ELF-1 (cell line): ENCODE measurements at regions not wholly inside any gene's neighbourhood (a gene's known extent, or its start where the extent isn't known, plus 50 kb on each side); places are given as distances from the start of the nearest gene placed in this dataset.

Experiments
- DNase-seq: peaks from one replicate; pipeline ENCODE4 v3.0.0-alpha.2; 2016; ENCODE audit warnings: low read depth, low spot score

DNA sequence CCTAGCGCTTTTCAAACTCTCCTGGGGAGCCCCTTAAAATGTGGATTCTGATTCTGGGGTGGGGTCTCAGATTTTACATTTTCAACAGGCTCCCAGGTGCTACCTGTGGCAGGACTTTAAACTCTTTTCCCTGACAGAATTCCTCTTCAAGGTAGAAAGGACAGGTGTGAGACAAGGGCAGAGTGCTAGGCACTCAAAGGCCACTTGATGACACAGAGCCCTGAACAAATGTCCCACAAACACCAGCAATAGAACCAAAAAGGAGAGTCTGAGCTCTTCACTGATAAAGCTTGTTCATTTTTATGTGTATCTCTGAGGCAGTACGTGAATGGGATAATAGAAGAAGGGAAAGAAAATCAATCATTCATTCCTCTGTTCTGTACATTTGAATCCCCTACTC lies 77.7 kb upstream of the PELI1 start:
- DNase-seq = no peak

DNA sequence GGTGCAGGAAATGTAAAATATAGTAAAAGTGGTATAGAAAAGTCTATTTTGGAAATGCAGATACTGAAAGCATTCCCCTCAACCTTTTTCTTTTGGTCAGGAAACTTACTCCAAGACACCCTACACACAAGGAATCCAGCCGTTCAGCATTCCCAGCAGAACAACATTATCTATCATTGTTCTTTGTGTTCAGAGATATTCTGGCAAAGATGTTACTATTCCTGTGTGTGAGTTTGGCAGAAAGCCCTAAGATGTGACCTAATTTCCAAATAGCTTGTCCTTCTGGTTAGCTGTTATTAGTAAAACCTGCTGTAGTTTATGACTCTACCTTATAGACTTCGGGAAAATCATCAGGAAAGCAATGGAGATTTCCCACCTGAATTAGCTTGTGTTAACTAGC lies 78.1 kb upstream of the PELI1 start:
- DNase-seq = no peak

DNA sequence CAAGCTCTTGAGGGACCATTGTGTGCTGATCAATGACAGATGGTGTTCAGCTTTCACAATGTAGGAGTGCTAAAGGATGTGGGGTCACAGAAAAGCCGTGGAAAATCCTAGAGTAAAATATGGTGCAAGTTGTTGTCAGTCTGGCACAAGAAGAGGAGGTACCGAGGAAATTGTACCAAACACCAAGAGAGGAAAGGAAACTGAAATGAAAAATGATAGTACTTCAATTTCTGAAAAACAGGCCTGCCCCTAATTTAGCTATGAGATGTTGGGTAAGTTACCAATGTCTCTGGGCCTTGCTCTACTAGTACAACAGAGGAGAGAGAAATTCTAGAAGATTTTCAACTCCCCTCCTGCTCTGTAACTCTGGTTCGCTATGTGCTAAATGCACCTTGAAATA lies 78.8 kb upstream of the PELI1 start:
- no peak for DNase-seq

DNA sequence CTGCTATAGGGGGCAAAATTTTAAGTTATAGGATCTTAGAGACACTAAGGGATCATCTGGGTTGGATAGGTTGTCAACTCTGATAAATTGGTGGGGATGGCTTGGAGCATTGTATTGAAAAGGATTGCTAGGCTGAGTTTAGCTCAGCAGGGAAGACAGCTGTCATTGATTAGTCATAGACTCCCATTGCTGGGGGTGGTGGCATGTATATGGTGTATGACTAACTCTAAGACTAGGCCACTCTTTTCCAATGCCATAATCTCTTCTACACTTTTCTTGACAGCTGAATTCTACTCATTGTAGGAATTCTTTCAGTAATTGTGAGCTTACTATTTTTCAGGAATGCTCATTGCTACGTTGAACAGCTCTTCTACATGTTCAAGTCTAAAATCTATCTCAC lies 81.3 kb upstream of the PELI1 start:
- DNase-seq = no peak

DNA sequence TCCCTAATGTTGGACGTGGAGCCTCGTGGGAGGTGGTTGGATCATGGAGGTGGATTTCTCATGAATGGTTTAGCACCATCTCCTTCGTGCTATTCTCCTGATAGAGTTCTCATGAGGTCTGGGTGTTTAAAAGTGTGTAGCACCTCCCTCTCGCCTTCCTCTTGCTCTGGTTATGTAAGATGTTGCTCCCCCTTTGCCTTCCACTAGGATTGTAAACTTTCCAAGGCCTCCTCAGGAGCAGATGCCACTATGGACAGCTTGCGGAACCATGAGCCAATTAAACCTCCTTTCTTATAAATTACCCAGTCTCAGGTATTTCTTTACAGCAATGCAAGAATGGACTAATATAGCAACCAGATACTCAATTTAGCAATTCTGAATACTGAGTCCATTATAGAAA lies 82.4 kb upstream of the PELI1 start:
- DNase-seq = no peak

DNA sequence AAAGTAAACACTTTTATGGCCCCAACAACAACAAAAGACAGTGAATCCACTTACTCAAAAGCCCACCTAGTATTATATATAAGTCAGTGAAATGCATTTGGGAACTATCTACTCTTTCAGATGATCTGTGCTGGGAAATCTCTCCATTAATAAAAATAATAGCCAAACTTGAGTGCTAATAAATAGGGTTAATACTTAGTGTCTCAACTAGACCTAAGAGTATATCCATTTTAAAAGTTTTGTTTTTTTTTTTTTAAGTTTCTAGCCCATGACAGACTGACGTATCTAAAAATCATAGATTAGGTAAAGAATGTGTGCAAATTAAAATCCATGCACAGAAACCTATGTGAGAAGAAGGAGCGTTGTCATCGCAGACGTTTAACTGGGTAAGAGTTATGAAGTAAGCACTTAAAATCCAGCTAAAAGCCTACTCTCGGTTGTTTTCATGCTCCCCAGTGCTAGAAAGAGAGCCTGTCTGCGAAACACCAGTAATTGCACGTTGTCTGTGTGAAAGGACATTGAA lies 83.4 kb upstream of the PELI1 start:
- no peak for DNase-seq

DNA sequence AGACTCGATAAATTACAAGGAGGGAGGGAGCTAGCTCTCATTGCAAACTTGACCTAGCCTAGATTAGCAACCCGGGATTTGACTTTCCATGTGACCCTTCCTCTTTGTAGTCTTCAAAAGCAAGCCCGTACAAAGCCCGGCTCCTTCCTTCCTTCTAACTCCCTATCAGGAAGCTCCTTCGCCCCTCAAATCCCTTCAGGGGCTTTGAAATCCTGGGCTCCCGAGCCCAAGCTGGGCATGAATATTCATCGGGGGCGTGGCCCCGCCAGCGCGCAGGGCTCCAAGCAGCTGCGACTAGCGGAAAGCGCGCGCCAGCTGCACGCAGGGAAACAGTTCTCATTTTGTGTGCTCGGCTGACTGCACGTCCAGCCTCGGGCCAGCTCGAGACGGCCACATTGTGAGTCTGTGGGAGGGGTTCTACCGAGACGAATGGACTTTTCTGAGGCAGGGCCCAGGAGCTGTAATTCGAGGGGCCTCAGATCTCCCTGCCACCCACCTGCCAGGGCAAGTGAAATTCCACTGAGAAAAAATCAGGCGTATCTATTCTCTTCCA lies 84.0 kb upstream of the PELI1 start:
- DNase-seq = peak; percentile 97

DNA sequence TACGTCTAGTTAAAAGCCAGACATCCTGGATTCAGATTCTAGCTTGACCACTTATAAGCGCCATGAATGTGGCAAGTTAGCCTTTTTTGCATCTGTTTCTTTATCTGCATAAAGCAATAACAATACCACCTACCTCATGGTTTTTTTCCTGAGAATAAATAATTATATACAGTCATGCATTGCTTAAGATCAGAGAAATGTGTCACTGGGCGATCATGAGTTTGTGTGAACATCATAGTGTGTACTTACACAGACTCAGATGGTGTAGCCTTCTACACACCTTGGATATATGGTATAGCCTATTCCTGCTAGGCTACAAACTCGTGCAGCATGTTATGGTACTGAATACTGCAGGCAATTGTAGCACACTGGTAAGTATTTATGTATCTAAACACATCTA lies 84.7 kb upstream of the PELI1 start:
- DNase-seq = no peak

DNA sequence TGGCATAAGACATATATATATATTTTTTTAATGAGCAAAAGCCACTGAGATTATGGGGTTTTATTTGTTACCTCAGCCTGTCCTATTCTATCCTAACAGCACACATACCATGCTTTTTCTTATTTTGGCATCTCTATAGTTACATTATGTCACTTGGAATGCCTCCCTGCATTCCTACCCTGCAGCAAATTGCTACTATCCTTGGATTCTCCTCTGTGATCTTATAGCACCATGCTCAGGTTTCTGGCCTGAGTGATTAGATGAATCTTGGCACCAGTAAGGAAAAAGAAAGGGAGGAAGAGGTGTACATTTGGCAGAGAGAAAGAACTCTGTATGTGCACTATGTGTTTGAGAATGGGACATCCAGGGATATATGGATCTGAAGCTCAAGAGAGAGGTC lies 86.3 kb upstream of the PELI1 start:
- no peak for DNase-seq

DNA sequence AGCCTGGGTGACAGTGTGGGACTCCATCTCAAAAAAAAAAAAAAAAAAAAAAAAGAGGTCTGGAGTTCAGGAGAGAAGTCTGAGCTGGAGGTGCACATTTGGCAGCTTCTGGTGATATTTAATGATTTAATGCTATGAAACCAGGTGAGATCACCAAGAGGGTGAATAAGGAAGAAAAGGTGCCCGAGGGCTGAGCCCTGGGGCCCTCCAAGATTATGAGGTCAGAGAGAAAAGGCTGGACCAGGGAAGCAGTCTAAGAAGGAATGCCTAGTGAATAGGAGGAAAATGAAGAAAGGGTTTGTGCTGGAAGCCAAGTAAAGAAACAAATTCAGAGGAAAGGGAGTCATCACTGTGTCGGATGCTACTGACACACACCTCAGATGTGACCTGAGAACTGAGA lies 88.0 kb upstream of the PELI1 start:
- no peak for DNase-seq

DNA sequence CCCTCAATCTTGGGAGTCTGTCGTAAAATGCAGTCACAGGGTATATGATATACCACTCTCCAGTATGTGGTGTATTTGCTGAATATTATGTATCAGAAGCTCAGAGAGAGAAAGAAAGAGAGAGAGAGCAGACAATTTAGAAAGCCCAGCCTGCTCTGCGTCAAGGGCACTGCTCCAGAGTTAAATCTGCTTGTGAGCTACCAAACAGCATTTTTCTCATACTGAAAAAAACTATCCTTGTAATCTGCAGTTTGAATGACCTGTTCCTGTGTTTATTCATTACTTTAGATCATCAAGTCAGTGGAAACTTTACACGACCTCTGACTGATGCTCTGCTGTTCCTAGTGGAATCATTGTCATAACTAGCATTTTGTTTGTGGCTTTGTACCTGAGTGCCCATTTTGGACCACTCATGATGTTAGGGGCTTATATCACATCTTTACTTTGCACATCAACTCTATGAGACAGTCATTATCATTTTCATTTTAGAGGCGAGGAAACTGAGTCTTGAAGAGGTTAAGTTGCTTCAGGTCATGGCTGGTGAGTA lies 89.2 kb upstream of the PELI1 start:
- DNase-seq = no peak

DNA sequence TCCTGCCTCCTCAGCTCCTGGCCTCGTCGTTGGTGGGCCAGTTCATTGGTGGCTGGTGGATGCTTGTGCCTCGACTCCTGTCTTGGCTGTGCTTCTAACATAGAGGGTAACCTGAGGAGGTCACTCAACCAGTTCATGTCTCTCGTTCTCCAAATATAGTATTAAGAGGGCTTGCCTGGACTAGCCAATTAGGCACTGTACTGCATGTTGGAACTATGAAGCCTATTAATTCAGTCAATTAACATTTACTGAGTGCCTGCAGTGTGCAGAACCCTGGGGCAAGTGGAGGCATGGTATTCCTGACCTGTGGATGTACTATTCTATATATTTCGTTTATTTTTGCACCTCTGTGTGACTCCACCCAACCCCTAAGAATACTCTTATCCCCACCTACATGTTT lies 89.9 kb upstream of the PELI1 start:
- DNase-seq = no peak

DNA sequence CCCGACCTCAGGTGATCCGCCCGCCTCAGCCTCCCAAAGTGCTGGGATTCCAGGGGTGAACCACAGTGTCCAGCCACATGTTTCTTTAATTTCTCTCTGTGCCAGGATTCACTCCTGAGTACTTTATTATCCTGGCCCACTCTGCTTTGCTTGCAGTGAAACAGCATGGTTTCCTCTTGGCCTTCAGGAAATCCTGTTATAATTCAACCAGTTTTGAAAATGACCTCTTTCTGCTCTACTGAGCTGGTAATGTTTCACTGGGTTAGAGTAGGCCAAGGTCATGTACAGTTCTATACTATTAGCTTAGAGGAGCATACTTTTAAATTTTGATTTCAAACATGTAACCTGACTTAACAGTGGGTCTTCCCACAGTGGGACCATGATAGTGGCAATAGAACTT lies 90.6 kb upstream of the PELI1 start:
- no peak for DNase-seq

DNA sequence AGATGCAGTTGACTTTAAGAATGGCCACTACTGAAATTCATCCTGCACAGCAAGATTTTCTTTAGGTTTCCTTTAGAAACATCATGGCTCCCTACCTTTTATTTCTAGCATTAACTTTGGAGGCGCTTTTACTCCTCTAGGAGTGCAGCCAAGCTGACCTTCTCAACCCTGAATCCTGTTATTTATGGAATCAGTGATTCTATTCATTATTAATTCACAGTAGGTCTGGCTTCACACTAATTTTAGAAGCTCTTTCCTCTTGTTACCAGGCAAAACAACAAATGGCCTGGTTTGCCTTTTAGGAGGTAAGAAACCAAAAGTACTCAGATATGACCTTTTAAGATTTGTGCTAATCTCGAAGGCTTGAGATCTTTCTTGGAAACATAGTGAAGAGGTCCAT lies 93.0 kb upstream of the PELI1 start:
- DNase-seq = no peak

DNA sequence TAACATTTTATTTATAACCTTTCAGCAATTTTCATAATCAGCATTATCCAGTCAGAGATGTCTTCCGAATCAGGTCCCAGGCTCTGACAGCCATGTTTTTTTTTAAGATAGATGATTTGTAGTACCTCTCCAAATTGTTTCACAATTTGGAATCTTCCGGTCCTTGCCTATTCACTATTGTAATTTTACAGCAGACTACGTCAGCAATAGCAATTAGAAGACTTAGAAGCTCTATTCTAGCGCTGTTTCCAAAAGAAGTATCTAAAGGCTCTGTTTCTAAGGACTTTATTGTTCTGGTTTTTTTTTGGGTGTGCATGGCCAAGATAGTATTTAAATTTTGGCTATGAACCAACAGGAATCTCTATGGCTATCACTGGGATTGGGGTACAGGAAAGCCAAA lies 94.6 kb upstream of the PELI1 start:
- DNase-seq = no peak

DNA sequence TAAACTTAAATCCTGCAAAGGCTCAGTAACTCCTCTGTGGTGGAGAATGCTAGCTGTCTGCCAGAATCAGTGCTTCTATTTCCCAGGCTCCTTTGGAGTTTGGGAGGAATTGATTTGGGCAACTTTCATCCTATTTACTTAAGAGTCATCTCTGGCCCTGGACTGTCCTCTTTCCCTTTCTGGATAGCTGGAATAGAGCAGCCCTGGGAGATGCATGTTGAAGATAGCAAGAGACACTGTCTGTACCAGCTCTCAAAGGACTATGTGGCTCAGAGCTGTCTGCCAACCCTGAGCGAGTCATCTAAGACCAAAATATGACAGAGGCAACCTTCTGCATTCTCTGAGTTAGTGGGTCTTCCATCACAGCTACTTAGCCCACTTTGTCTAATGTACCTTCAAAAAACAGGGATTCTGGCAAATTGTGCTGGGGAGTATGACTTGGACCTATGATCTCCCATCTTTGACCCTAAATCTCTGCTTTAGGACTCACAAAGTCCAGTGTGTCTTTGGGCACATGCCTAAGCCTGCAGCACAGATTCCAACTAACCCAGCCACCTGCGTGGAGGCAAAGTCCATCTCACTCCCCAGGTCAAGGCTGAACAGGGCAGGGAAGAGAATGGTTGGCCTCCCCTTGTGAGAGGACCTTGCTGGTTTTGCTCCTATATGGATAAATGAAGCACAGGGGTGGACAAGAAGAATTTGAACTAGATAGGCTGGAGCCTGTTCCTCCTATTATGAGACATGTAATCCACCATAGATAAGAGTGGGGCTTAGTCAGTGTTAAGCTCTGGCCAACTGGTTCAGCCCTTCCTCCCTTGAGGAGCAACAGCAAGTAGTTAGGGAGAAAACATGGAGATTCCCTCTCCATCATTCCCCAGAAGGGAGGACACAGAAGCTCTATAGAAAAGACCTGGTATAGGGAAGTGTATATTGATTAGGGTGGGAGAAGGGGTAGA lies 99.1 kb upstream of the PELI1 start:
- no peak for DNase-seq

DNA sequence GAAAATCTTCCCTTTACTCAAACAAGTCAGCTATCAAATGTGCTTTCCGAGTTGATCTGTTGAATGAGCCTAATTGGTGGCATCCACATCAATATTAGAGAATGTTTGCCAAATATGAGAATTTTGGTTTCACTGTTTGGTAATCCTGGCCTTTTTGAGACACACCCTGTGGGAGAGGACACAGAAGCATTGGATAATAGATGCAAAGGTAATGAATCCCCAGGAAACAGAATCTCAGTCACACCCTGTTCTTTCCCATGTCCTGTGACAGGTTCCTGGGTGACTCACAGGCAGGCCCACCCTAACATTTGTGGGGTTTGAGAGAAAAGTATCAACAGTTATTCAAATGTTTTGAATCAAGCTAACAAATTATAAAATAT lies 99.8 kb upstream of the PELI1 start:
- no peak for DNase-seq

DNA sequence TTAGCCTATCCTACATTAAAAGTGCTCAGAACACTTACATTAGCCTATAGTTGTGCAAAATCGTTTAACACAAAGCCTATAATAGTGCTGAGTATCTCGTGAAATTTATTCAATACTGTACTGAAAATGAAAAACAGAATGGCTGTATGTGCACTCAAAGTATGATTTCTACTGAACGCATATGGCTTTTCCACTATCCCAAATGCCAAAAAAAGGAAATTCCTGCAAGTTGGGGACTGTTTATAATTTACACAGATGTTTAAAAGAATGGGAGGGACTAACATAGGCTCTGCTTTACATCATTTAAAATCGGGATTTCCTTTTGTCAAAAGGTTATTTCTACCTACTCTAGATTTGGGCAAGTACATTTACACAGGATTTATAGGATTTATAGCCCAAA lies 101.4 kb upstream of the PELI1 start:
- no peak for DNase-seq

DNA sequence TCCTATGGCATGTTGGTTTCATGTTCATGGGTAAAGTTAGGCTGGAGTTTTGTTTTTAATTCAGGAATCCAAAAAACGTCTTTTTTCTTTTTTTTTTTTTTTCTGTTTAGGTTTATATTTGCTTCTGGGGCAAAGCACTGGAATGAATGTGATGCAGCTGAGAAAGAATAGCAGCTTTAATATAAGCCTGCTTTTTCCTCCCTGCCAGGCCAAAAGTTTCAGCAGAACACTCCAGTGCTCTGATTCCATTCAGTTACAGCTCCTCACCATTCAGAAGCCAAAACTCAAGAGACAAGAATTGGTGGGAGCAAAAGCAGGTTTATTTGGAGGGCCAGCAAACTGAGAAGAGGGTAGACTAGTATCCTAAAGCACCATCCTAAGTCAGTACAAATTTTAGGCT lies 102.7 kb upstream of the PELI1 start:
- DNase-seq = no peak

DNA sequence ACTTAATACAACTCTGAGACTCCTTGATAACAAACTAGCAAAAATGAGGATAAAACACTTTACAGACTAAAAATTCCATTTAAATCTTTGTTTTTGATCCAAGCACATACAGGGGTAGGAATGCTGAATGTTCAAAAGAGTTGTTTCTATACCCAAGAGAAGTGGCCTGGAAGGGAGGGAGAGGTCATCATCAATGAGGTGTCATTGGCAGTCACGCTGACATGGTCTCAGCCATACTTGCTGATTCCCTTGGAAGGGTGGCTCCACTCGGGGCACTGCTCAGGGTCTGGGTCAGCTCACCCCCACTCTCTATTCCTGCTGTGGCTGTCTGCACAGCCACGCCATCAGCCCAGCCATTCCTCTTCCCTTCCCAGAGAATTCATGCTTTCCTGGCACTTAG lies 105.2 kb upstream of the PELI1 start:
- no peak for DNase-seq

DNA sequence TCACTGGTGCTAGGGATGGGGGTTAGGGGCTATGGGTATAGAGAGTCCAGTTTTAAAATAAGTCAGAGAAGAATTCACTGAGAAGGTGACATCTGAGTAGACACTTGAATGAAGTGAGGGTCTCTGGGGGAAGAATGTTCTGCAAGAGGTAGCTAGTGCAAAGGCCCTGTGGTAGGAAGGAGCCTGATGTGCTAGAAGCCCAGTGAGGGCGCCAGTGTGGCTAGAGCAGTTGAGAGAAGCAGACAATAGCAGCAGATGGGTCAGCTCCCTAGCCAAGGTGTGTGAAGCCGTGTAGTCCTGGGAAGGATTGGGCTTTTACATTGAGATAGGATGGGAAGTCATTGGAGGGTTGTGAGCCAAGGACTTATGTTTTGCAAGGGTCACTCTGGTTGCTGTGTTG lies 105.8 kb upstream of the PELI1 start:
- no peak for DNase-seq

DNA sequence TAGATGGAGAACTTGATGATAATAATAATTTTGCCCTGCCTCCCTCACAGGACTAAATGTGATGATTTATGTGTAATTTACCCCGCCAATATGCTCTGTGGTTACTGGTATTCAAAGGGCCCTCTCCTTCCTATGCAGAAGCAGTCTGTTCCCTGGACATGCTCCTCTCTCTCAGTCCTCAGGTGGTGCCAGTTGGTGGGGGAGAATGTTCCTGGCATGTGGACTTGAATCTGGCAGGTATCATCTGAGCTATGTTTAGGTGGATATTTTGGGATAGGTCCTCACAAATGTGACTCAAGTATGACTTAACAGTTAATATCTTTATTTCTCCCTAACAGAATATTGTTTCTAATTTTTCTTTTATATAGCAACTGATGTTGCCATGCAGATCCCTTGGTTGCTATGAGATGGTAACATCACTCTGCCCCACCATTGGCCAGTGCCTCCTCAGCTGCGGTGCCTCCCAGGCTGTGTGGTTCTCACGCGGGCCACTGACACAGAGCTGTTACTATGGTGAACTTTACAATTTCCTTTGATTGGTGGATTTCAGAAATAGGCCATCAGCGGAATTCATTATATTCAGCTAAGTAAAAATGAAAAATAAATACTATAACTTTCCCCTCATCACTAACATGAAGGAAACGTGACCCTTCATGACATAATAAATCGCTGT lies 106.7 kb upstream of the PELI1 start:
- DNase-seq = no peak
